Lung (tissue), 11 donors: ENCODE measurements at regions not wholly inside any gene's neighbourhood (a gene's known extent, or its start where the extent isn't known, plus 50 kb on each side); places are given as distances from the start of the nearest gene placed in this dataset.

ENCODE experiments used
- ATAC-seq: fragments of 200-7000 bp; cut with Tn5 transposase; one replicate; pipeline ENCODE4 v1.9.1; 2020; ENCODE audit warnings: moderate number of reproducible peaks; ENCODE audit not compliant: insufficient read depth, low FRiP score
- DNase-seq, 3 donors: peaks; one replicate each; pipeline ENCODE4 v3.0.0-alpha.2; 2013 to 2017
- H3K27ac ChIP-seq, 2 donors: one replicate each; pipeline ENCODE4 v1.5.1; 2013; ENCODE audit warnings: mild to moderate bottlenecking in 2 of 2, moderate library complexity in 2 of 2, control low read depth in 1 of 2, inconsistent platforms in 1 of 2, low read depth in 1 of 2, low read length in 1 of 2
- H3K27me3 ChIP-seq, 3 donors: one replicate each; pipeline ENCODE4 v1.5.1; 2013; ENCODE audit warnings: low read length in 2 of 3; ENCODE audit not compliant: control insufficient read depth in 3 of 3, insufficient read depth in 3 of 3
- H3K36me3 ChIP-seq, 4 donors: one replicate each; pipeline ENCODE4 v1.5.1; 2013; ENCODE audit warnings: low read length in 4 of 4, mild to moderate bottlenecking in 1 of 4, moderate library complexity in 1 of 4; ENCODE audit not compliant: control insufficient read depth in 4 of 4, insufficient read depth in 4 of 4
- H3K4me1 ChIP-seq, 5 donors: one replicate each; pipeline ENCODE4 v1.5.1; 2013; ENCODE audit warnings: low read length in 5 of 5, mild to moderate bottlenecking in 2 of 5, moderate library complexity in 1 of 5; ENCODE audit not compliant: control insufficient read depth in 5 of 5, insufficient read depth in 5 of 5
- H3K4me3 ChIP-seq: one replicate; pipeline ENCODE4 v1.5.1; 2013; ENCODE audit warnings: mild to moderate bottlenecking, control low read depth, moderate library complexity
- H3K9ac ChIP-seq, 2 donors: one replicate each; pipeline ENCODE4 v1.5.1; 2013; ENCODE audit warnings: low read length in 2 of 2, control low read depth in 1 of 2; ENCODE audit not compliant: insufficient read depth in 1 of 2
- H3K9me3 ChIP-seq, 4 donors: one replicate each; pipeline ENCODE4 v1.5.1; 2013; ENCODE audit warnings: low read length in 3 of 4, mild to moderate bottlenecking in 1 of 4, moderate library complexity in 1 of 4; ENCODE audit not compliant: control insufficient read depth in 4 of 4, insufficient read depth in 3 of 4
- CTCF ChIP-seq: IDR thresholded peaks from 2 replicates; pipeline ENCODE4 v1.5.1; 2012; ENCODE audit warnings: mild to moderate bottlenecking; ENCODE audit errors: control extremely low read depth, extremely low read depth
- WGBS, 2 donors: extraction: QIAGEN DNeasy Blood & Tissue Kit; methylation state at CpG; one replicate each; pipeline ENCODE4 v1.1.7; 2013; 5-methylcytosine and 5-hydroxymethylcytosine counted together
- donor health status: control.
- donor health status: control.
- donor health status: Bipolar disorder and iron deficiency.
- donor health status: healthy.
- donor health status: DM: yes; HTN: yes; CAD: no.

GRCh38 chr12:25743679-25744215 is 190.7 kb upstream of the LMNTD1 start:
- H3K27ac ChIP-seq = no peak overlapping the region
- ATAC-seq (no peak), DNase-seq (no peak)
- TF ChIP-seq CTCF = no peak
- H3K9ac ChIP-seq = no peak overlapping the region
- H3K9me3 ChIP-seq = no peaks in the 10 kb centered on the region
- H3K36me3 ChIP-seq = no peaks in the 10 kb centered on the region
- H3K4me3 ChIP-seq = no peak overlapping the region
- peaks cover 0 to 14% (median 0%) of the 10 kb centered on the region in 5 donors for H3K4me1 ChIP-seq
- 55 to 58% methylated on average over 5 of the region's 5 CpGs for WGBS, 2 donors
- no peaks in the 10 kb centered on the region for H3K27me3 ChIP-seq

GRCh38 chr12:25744313-25744712 is 191.2 kb upstream of the LMNTD1 start:
- H3K9ac ChIP-seq = no peak overlapping the region
- WGBS, 2 donors = 80 to 82% methylated on average over 4 of the region's 4 CpGs

GRCh38 chr12:25745281-25745680 is 192.2 kb upstream of the LMNTD1 start:
- TF ChIP-seq CTCF = no peak
- ATAC-seq (no peak), DNase-seq (peak in 2 of 3 donors; percentile 28 to 37)
- 68 to 78% methylated on average over 2 of the region's 2 CpGs for WGBS, 2 donors
- Histone ChIP-seq H3K9me3 (no peaks in the 10 kb centered on the region), H3K4me1 (peaks cover 0 to 14% (median 0%) of the 10 kb centered on the region in 5 donors), H3K27me3 (no peaks in the 10 kb centered on the region), H3K36me3 (no peaks in the 10 kb centered on the region), H3K27ac (no peak overlapping the region), H3K9ac (no peak overlapping the region), H3K4me3 (no peak overlapping the region)

More at GRCh38 chr12:25744313-25744712, 191.2 kb upstream of the LMNTD1 start:
- H3K36me3 ChIP-seq = no peaks in the 10 kb centered on the region
- no peak overlapping the region for H3K4me3 ChIP-seq
- ATAC-seq = no peak
- no peak for DNase-seq
- TF ChIP-seq CTCF = no peak
- no peaks in the 10 kb centered on the region for H3K27me3 ChIP-seq
- H3K9me3 ChIP-seq = no peaks in the 10 kb centered on the region
- no peak overlapping the region for H3K27ac ChIP-seq
- H3K4me1 ChIP-seq = peaks cover 0 to 14% (median 0%) of the 10 kb centered on the region in 5 donors

- no peak for DNase-seq
- Histone ChIP-seq H3K9me3 (no peaks in the 10 kb centered on the region), H3K27me3 (no peaks in the 10 kb centered on the region), H3K4me1 (peaks cover 0 to 14% (median 0%) of the 10 kb centered on the region in 5 donors), H3K36me3 (no peaks in the 10 kb centered on the region), H3K4me3 (no peak overlapping the region), H3K9ac (no peak overlapping the region), H3K27ac (no peak overlapping the region)
- no peak for TF ChIP-seq CTCF
- no peak for ATAC-seq
Measured at GRCh38 chr12:25746131-25746530, 193.0 kb upstream of the LMNTD1 start.
